ENCODE measurements at regions not wholly inside any gene's neighbourhood (a gene's known extent, or its start where the extent isn't known, plus 50 kb on each side); places are given as distances from the start of the nearest gene placed in this dataset.
"Not testable (repeated sequence)": the region's sequence is repeated elsewhere in the genome, so short reads cannot be mapped to it uniquely, and the experiment has no call there.

- H3K27me3 ChIP-seq: no peaks in the 10 kb centered on the region
- WGBS, 2 donors: 85 to 95% methylated on average over 5 of the region's 5 CpGs
- no peak for TF ChIP-seq POLR2A (IDR thresholded peaks at IDR 0.05)
- no peak for TF ChIP-seq CTCF (IDR thresholded peaks at IDR 0.05)
Measured at GRCh38 chr14:26655128-26655527, 57.3 kb upstream of the NOVA1 start.

GRCh38 chr14:26663506-26663905 is 65.7 kb upstream of the NOVA1 start:
- WGBS, 2 donors: 50 to 69% methylated on average over 1 of the region's 1 CpG
- Histone ChIP-seq H3K4me1 (no peaks in the 10 kb centered on the region), H3K27me3 (no peaks in the 10 kb centered on the region), H3K27ac (no peak overlapping the region), H3K4me3 (no peak overlapping the region), H3K36me3 (ENCODE audit: low read depth, missing control alignments) (no peaks in the 10 kb centered on the region), H3K9me3 (no peaks in the 10 kb centered on the region)
- DNase-seq: no peak
- intact Hi-C loops (cut with DNase I; ENCODE audit: low total_unique reads): no loop called here
- no peak for TF ChIP-seq POLR2A (IDR thresholded peaks at IDR 0.05)
- TF ChIP-seq CTCF (IDR thresholded peaks at IDR 0.05): no peak

More at GRCh38 chr14:26655128-26655527, 57.3 kb upstream of the NOVA1 start:
- H3K9me3 ChIP-seq: no peaks in the 10 kb centered on the region
- no peak for DNase-seq
- no peak overlapping the region for H3K4me3 ChIP-seq
- H3K27ac ChIP-seq: no peak overlapping the region
- H3K36me3 ChIP-seq (ENCODE audit: low read depth, missing control alignments): no peaks in the 10 kb centered on the region
- no peaks in the 10 kb centered on the region for H3K4me1 ChIP-seq
- intact Hi-C loops (cut with DNase I; ENCODE audit: low total_unique reads): no loop called here

GRCh38 chr14:26678732-26679420 is 81.0 kb upstream of the NOVA1 start:
- DNase-seq; H3K4me3 ChIP-seq; H3K4me1 ChIP-seq; H3K27me3 ChIP-seq; H3K36me3 ChIP-seq (ENCODE audit: low read depth, missing control alignments); intact Hi-C loops (cut with DNase I; ENCODE audit: low total_unique reads); H3K27ac ChIP-seq; H3K9me3 ChIP-seq: not testable (repeated sequence)
- WGBS, 2 donors: 84 to 97% methylated on average over 12 to 17 of the region's 31 CpGs

- Histone ChIP-seq H3K4me1 (no peaks in the 10 kb centered on the region), H3K27ac (no peak overlapping the region), H3K4me3 (no peak overlapping the region), H3K36me3 (ENCODE audit: low read depth, missing control alignments) (no peaks in the 10 kb centered on the region), H3K27me3 (no peaks in the 10 kb centered on the region), H3K9me3 (no peaks in the 10 kb centered on the region)
- TF ChIP-seq CTCF (IDR thresholded peaks at IDR 0.05) (no peak), POLR2A (IDR thresholded peaks at IDR 0.05) (no peak)
- WGBS, 2 donors: 97 to 100% methylated on average over 1 of the region's 1 CpG
- no peak for DNase-seq
- intact Hi-C loops (cut with DNase I; ENCODE audit: low total_unique reads): no loop called here
Measured at GRCh38 chr14:26685401-26685800, 87.6 kb upstream of the NOVA1 start.

- H3K36me3 ChIP-seq (ENCODE audit: low read depth, missing control alignments): no peaks in the 10 kb centered on the region
- intact Hi-C loops (cut with DNase I; ENCODE audit: low total_unique reads): no loop called here
- no peaks in the 10 kb centered on the region for H3K4me1 ChIP-seq
- DNase-seq: no peak
- no peaks in the 10 kb centered on the region for H3K9me3 ChIP-seq
- 71 to 85% methylated on average over 2 of the region's 2 CpGs for WGBS, 2 donors
- no peaks in the 10 kb centered on the region for H3K27me3 ChIP-seq
- no peak overlapping the region for H3K27ac ChIP-seq
- TF ChIP-seq POLR2A (IDR thresholded peaks at IDR 0.05): no peak
- TF ChIP-seq CTCF (IDR thresholded peaks at IDR 0.05): no peak
- no peak overlapping the region for H3K4me3 ChIP-seq
Measured at GRCh38 chr14:26687301-26687837, 89.5 kb upstream of the NOVA1 start.
